Tibial artery (tissue), 4 donors: ENCODE measurements at regions not wholly inside any gene's neighbourhood (a gene's known extent, or its start where the extent isn't known, plus 50 kb on each side); places are given as distances from the start of the nearest gene placed in this dataset.

Source experiments
- DNase-seq, 2 donors: peaks; one replicate each; pipeline ENCODE4 v3.0.0-alpha.2; 2019
- H3K27ac ChIP-seq, 2 donors: fragments of 200-600 bp; sonication (generic) in 1 of 2; 1 replicate in 1 of 2; 2 replicates in 1 of 2; pipeline ENCODE4 v1.5.1; 2018 to 2019; ENCODE audit warnings: mild to moderate bottlenecking in 1 of 2
- H3K27me3 ChIP-seq, 2 donors: fragments of 200-600 bp; sonication (generic) in 1 of 2; one replicate each; pipeline versions ENCODE4 v1.5.1 to v1.6.0; 2016 to 2019
- H3K36me3 ChIP-seq, 3 donors: fragments of 200-600 bp; sonication (generic) in 2 of 3; one replicate each; pipeline ENCODE4 v1.5.1; 2016 to 2019; ENCODE audit warnings: mild to moderate bottlenecking in 2 of 3
- H3K4me1 ChIP-seq, 4 donors: fragments of 200-600 bp; sonication (generic) in 2 of 4; 1 replicate in 3 of 4; 2 replicates in 1 of 4; pipeline ENCODE4 v1.5.1; 2016 to 2019
- H3K4me3 ChIP-seq, 2 donors: fragments of 200-600 bp; sonication (generic) in 1 of 2; 1 replicate in 1 of 2; 2 replicates in 1 of 2; pipeline ENCODE4 v1.5.1; 2018 to 2019; ENCODE audit warnings: mild to moderate bottlenecking in 2 of 2
- H3K9me3 ChIP-seq, 3 donors: fragments of 200-600 bp; sonication (generic) in 1 of 3; one replicate each; pipeline ENCODE4 v1.5.1; 2016 to 2019
- CTCF ChIP-seq, 2 experiments: fragments of 200-600 bp in 1 of 2; fragments of 450-650 bp in 1 of 2; IDR thresholded peaks; one replicate each; pipeline ENCODE4 v1.5.1; 2017 to 2019; ENCODE audit warnings: antibody characterized with exemption in 2 of 2, mild to moderate bottlenecking in 1 of 2, moderate library complexity in 1 of 2
- intact Hi-C: fragments of 100-400 bp; cut with DNase I; formaldehyde crosslinking; loops from one replicate; pipeline ENCODE4 v1.15.0; 2023; ENCODE audit warnings: low total_unique reads

- Histone ChIP-seq H3K27ac (no peak overlapping the region), H3K36me3 (no peaks in the 10 kb centered on the region), H3K4me1 (no peaks in the 10 kb centered on the region), H3K27me3 (peaks cover 0 to 57% of the 10 kb centered on the region in 2 donors), H3K4me3 (no peak overlapping the region), H3K9me3 (no peaks in the 10 kb centered on the region)
- intact Hi-C loops, result no loop called here
- no peak for DNase-seq
- TF ChIP-seq CTCF (IDR thresholded peaks at IDR 0.05), result no peak
Observed at GRCh38 chr1:25053576-25054250, 123.6 kb upstream of the RUNX3 start.

- peaks cover 0 to 50% of the 10 kb centered on the region in 2 donors for H3K27me3 ChIP-seq
Observed at GRCh38 chr1:25051906-25052305, 121.8 kb upstream of the RUNX3 start.

GRCh38 chr1:25051504-25051903 lies 121.4 kb upstream of the RUNX3 start:
- intact Hi-C loops, result no loop called here
- TF ChIP-seq CTCF (IDR thresholded peaks at IDR 0.05), result no peak
- no peak for DNase-seq
- peaks cover 0 to 49% of the 10 kb centered on the region in 2 donors for H3K27me3 ChIP-seq
- H3K36me3 ChIP-seq, result no peaks in the 10 kb centered on the region
- H3K9me3 ChIP-seq, result no peaks in the 10 kb centered on the region
- no peak overlapping the region for H3K27ac ChIP-seq
- H3K4me1 ChIP-seq, result no peaks in the 10 kb centered on the region
- H3K4me3 ChIP-seq, result no peak overlapping the region

More at GRCh38 chr1:25051906-25052305, 121.8 kb upstream of the RUNX3 start:
- no peak overlapping the region for H3K4me3 ChIP-seq
- no peak for TF ChIP-seq CTCF (IDR thresholded peaks at IDR 0.05)
- intact Hi-C loops, result no loop called here
- no peaks in the 10 kb centered on the region for H3K36me3 ChIP-seq
- no peak overlapping the region for H3K27ac ChIP-seq
- no peak for DNase-seq
- no peaks in the 10 kb centered on the region for H3K9me3 ChIP-seq
- H3K4me1 ChIP-seq, result no peaks in the 10 kb centered on the region

GRCh38 chr1:25050165-25050564 lies 120.1 kb upstream of the RUNX3 start:
- Histone ChIP-seq H3K4me3 (no peak overlapping the region), H3K9me3 (no peaks in the 10 kb centered on the region), H3K36me3 (no peaks in the 10 kb centered on the region), H3K27me3 (peaks cover 0 to 36% of the 10 kb centered on the region in 2 donors), H3K27ac (no peak overlapping the region), H3K4me1 (no peaks in the 10 kb centered on the region)
- intact Hi-C loops, result no loop called here
- no peak for DNase-seq
- TF ChIP-seq CTCF (IDR thresholded peaks at IDR 0.05), result no peak

GRCh38 chr1:25049190-25049589 lies 119.1 kb upstream of the RUNX3 start:
- H3K9me3 ChIP-seq, result no peaks in the 10 kb centered on the region
- H3K27ac ChIP-seq, result no peak overlapping the region
- intact Hi-C loops, result no loop called here
- no peak overlapping the region for H3K4me3 ChIP-seq
- TF ChIP-seq CTCF (IDR thresholded peaks at IDR 0.05), result no peak
- no peak for DNase-seq
- no peaks in the 10 kb centered on the region for H3K36me3 ChIP-seq
- H3K27me3 ChIP-seq, result peaks cover 0 to 28% of the 10 kb centered on the region in 2 donors
- no peaks in the 10 kb centered on the region for H3K4me1 ChIP-seq
